ENCODE measurements at regions not wholly inside any gene's neighbourhood (a gene's known extent, or its start where the extent isn't known, plus 50 kb on each side); places are given as distances from the start of the nearest gene placed in this dataset.

DNA sequence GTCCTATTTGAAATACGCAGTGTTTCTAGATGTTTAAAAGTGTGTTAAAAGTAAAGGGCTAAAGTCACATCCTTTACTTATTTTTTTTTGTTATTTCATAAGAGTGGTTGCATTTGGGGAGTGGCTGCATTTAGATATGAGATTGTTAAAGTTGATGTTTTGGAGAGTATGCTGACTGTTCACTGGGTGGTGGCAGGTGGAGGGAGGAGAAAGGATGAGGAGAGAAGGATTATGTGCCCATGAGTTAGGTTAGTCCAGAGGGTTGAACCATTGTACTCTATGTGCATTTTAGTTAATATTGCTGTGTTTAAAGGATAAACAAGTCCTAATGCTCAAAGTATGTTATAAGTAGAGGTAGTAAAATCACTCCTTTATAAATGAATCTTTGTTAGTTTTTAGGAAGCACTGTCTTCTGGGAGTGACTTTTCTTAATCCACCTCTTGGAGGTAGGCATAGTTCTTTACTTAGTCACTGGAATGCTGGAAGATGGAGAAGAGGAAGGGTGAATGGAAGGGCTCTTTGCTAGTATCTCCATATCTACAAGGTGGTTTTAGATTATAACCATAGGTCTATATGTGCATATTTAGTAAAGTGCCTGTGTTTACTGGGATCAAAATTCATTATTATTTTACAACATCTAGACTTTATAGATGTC is 332.3 kb downstream of the NPR3 start:
- Histone ChIP-seq H3K9me3 (ENCODE audit: low read length) (no peaks in the 10 kb centered on the region), H3K36me3 (ENCODE audit: insufficient read depth, low read length) (no peaks in the 10 kb centered on the region), H3K9ac (ENCODE audit: low read length) (no peak overlapping the region), H3F3A (ENCODE audit: insufficient read depth, low read length, poor library complexity, severe bottlenecking) (no peaks in the 10 kb centered on the region), H3K27ac (ENCODE audit: low read length) (no peak overlapping the region), H3K27me3 (ENCODE audit: insufficient read depth, low read depth, low read length) (no peaks in the 10 kb centered on the region), H4K20me1 (ENCODE audit: insufficient read depth) (no peaks in the 10 kb centered on the region), H3K9me2 (ENCODE audit: insufficient read depth, low read length) (no peaks in the 10 kb centered on the region), H2AFZ (ENCODE audit: low read depth, low read length) (no peak overlapping the region), H3K4me2 (ENCODE audit: low read length) (no peak overlapping the region), H3K79me2 (replicated peaks; ENCODE audit: insufficient read depth, low read length) (no peaks in the 10 kb centered on the region), H3K4me3 (ENCODE audit: low read length) (no peak overlapping the region)
- no peak for TF ChIP-seq REST (IDR thresholded peaks at IDR 0.05; ENCODE audit: borderline replicate concordance)
- no peak for TF ChIP-seq EP300 (conservative IDR thresholded peaks at IDR 0.05; ENCODE audit: poor library complexity, severe bottlenecking)
- no peak for TF ChIP-seq POLR2AphosphoS5 (IDR thresholded peaks at IDR 0.05)
- TF ChIP-seq EZH2 (IDR thresholded peaks at IDR 0.05; ENCODE audit: borderline replicate concordance, insufficient read depth, low read length, poor library complexity, severe bottlenecking): no peak
- no peak for TF ChIP-seq RAD21 (conservative IDR thresholded peaks at IDR 0.05)
- no peak for TF ChIP-seq CTCF (IDR thresholded peaks at IDR 0.05; ENCODE audit: poor library complexity, severe bottlenecking)
- TF ChIP-seq MXI1 (conservative IDR thresholded peaks at IDR 0.05; ENCODE audit: poor library complexity, severe bottlenecking): no peak
- TF ChIP-seq SMC3 (conservative IDR thresholded peaks at IDR 0.05; ENCODE audit: poor library complexity): no peak
- TF ChIP-seq TAF1 (IDR thresholded peaks at IDR 0.05; ENCODE audit: low read depth): no peak

GRCh38 chr5:33046091-33046490 is 335.0 kb downstream of the NPR3 start:
- H3K79me2 ChIP-seq (replicated peaks; ENCODE audit: insufficient read depth, low read length): no peaks in the 10 kb centered on the region

More at GRCh38 chr5:33046091-33046490, 335.0 kb downstream of the NPR3 start:
- Histone ChIP-seq H2AFZ (ENCODE audit: low read depth, low read length) (no peak overlapping the region), H3K4me3 (ENCODE audit: low read length) (no peak overlapping the region), H3K9me3 (ENCODE audit: low read length) (no peaks in the 10 kb centered on the region), H3K27ac (ENCODE audit: low read length) (no peak overlapping the region), H3K27me3 (ENCODE audit: insufficient read depth, low read depth, low read length) (no peaks in the 10 kb centered on the region), H3K9me2 (ENCODE audit: insufficient read depth, low read length) (no peaks in the 10 kb centered on the region), H3K36me3 (ENCODE audit: insufficient read depth, low read length) (no peaks in the 10 kb centered on the region), H4K20me1 (ENCODE audit: insufficient read depth) (no peaks in the 10 kb centered on the region), H3K4me2 (ENCODE audit: low read length) (no peak overlapping the region), H3F3A (ENCODE audit: insufficient read depth, low read length, poor library complexity, severe bottlenecking) (no peaks in the 10 kb centered on the region), H3K9ac (ENCODE audit: low read length) (no peak overlapping the region)
- TF ChIP-seq RAD21 (conservative IDR thresholded peaks at IDR 0.05) (no peak), EZH2 (IDR thresholded peaks at IDR 0.05; ENCODE audit: borderline replicate concordance, insufficient read depth, low read length, poor library complexity, severe bottlenecking) (no peak), REST (IDR thresholded peaks at IDR 0.05; ENCODE audit: borderline replicate concordance) (no peak), TAF1 (IDR thresholded peaks at IDR 0.05; ENCODE audit: low read depth) (no peak), MXI1 (conservative IDR thresholded peaks at IDR 0.05; ENCODE audit: poor library complexity, severe bottlenecking) (no peak), EP300 (conservative IDR thresholded peaks at IDR 0.05; ENCODE audit: poor library complexity, severe bottlenecking) (no peak), POLR2AphosphoS5 (IDR thresholded peaks at IDR 0.05) (no peak), SMC3 (conservative IDR thresholded peaks at IDR 0.05; ENCODE audit: poor library complexity) (no peak)

All from neural cell (in vitro differentiated cells).